T47D (cell line): ENCODE measurements at regions not wholly inside any gene's neighbourhood (a gene's known extent, or its start where the extent isn't known, plus 50 kb on each side); places are given as distances from the start of the nearest gene placed in this dataset.

ENCODE experiments used
- DNase-seq, 2 experiments: peaks; one replicate each; pipeline versions ENCODE4 v3.0.0 to v3.0.0-alpha.2; 2011 to 2012; ENCODE audit warnings: low read depth in 1 of 2, low spot score in 1 of 2
- JUND ChIP-seq: IDR thresholded peaks from 2 replicates; pipeline ENCODE4 v1.6.1; 2012; ENCODE audit warnings: low read depth
- in situ Hi-C: cut with HindIII; loops from 2 replicates; pipeline ENCODE4 v1.10.0; 2016; ENCODE audit warnings: low sequenced_read_pairs, low pct_unique_long_range_greater_than_20kb

DNA sequence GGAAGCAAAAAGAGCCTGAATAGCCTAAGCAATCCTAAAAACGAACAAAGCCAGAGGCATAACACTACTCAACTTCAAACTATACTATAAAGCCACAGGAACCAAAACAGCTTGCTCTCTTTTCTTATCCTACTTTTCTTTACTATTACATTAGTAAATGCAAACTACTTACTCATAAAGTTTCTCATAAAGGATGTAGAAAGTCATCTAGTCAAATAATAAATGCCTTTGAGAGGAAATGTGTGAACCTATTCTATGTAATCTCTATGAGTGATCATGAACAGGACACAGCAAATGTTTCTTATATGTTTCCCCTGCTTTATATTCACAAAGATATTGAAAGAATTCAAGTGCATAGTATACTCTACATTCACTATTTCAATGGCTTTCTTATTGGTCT, 176.9 kb upstream of the MDGA2 start:
- TF ChIP-seq JUND = no peak
- no peak for DNase-seq
- in situ Hi-C loops = no loop called here

DNA sequence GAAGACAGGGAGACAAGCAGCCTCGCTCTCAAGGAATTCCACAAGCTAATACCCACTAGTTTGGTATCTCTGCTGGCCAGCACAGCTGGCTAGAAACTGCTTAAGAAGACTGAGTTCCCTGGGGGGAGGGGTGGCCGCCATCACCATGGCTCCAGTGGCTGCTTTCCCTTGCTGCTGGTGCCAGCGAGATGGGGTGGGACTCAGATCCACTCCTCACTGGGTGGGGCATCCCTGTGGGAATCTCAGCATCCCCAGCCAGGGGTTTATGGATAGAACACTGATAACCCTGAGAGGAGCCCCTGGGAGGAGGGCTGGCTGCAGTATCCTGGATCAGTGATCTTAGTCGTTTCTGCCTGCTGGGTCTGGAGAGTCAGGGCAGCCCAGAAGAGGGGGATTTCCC, 170.6 kb upstream of the MDGA2 start:
- DNase-seq = no peak
- in situ Hi-C loops = no loop called here
- no peak for TF ChIP-seq JUND

DNA sequence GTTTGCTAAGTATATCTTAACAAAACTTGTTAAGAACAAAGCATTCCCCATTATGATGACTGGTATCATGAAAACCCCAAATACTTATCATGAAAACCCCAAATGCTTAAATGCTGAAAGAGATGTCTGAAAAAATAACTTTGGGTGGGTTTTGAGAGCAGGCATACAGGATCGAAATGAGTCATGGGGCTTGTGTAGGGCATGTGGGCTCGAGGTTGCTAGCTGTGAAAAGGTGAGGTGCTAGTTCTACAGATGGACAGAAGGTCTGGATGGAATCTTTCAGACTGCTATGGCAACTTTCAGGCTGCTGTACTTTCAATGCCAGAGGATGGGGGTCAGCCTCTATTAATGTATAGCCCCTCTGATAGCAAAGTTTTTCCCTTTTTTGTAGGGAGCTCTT, 167.8 kb upstream of the MDGA2 start:
- TF ChIP-seq JUND = no peak
- in situ Hi-C loops = no loop called here

DNA sequence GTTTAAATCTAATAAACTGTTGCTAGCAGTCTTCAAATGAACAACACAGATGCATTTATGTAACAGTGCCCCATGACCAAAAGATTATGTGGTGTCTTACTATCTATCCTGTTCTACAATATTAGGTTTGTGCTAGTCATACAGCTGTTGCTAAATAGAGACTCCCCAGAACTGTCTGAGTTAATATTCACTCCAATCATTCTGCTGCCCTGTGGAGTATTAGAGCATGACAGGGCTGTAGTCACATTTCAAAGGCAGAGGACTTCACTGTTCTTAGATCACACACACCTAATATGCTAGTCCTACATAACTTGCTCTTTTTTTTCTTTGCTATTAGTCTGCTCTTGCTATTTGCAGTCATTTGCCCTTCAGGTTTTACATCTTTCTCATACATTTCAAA, 157.6 kb upstream of the MDGA2 start:
- in situ Hi-C loops = no loop called here
- DNase-seq = no peak
- TF ChIP-seq JUND = no peak

More for the DNA sequence above, 167.8 kb upstream of the MDGA2 start:
- DNase-seq = no peak

DNA sequence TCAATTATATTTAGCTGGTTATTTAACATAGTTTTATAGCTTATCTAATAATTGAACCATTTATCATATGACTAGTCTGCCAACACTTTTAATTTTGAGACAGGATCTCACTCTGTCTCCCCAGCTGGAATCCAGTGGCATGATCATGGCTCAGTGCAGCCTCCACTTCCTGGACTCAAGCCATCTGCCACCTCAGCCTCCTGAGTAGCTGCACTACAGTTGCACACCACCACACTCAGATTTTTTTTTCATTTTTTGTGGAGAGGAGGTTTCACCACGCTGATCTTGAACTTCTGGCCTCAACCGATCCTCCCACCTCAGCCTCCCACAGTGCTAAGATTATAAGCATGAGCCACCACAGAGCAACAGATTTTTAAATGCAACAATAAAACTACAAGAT, 151.4 kb upstream of the MDGA2 start:
- in situ Hi-C loops = no loop called here
- TF ChIP-seq JUND = no peak
- DNase-seq = no peak

DNA sequence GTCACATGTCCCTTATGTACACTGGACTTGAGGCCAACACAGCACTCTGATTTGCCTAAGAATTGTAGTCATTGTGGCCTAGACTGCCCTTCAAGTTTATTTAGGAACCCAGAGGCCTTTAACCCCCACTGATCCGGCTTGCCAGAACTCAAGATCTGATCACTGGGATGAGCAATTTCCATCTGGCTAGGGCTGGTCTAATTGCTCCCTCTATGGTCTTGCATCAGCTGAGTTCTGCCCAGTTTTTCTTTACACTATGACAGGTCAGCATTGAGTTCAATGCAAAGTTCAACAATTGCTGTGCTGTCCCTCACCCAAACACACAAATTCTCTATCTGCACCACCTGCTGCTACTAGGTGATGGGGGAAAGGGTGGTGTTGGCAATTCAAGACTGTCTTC, 146.9 kb upstream of the MDGA2 start:
- in situ Hi-C loops = no loop called here
- TF ChIP-seq JUND = no peak
- DNase-seq = peak in 1 of 2 experiments; percentile 19

DNA sequence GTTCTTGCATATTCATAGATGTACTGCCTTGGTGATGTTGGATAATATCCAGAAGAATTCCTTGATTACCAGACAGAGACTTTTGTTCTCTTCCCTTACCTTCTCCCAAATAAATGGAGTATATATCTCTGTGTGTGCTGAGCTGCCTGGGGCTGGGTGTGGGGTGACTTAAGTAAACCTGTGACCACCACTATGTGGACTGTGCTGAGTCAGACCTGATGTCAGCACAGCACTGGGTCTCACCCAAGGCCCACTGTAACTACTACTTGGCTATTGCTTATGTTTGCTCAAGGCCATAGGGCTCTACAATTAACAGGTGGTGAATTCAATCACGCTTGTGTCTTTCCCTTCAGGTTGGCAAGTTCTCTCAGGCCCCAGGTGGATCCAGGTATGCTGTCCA, 145.7 kb upstream of the MDGA2 start:
- no peak for DNase-seq
- no peak for TF ChIP-seq JUND
- in situ Hi-C loops = no loop called here

DNA sequence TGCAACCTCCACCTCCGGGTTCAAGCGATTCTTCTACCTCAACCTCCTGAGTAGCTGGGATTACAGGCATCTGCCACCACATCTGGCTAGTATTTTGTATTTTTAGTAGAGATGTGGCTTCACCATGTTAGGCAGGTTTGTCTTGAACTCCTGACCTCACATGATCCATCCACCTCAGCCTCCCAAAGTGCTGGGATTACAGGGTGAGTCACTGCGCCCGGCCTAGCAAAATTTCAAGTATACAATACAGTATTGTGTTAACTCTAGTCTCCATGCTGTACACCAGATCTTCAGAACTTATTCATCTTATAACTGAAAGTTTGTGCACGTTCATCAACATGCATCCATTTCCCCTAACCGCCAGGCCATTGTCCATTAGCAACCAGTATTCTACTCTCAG, 115.1 kb upstream of the MDGA2 start:
- DNase-seq = no peak
- TF ChIP-seq JUND = no peak
- in situ Hi-C loops = no loop called here

DNA sequence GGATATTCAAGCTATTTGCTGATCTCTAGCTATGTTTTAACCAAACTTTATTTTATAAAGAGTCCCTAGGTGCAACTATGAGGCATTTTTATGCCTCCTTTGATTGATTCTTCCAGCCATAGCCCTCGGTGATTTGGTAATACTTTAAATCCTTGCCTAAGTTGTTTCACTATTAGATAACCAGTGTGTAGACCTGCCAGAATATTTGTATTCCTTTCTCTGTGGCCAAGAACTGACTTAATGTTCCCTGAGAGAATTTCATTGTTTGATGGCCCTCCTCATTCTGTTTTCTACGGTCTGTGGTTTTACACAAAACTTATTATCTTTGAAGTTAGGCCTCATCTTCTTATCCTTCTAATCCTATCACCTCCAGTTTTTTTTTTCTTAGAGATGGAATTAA, 109.7 kb upstream of the MDGA2 start:
- TF ChIP-seq JUND = no peak
- in situ Hi-C loops = no loop called here

DNA sequence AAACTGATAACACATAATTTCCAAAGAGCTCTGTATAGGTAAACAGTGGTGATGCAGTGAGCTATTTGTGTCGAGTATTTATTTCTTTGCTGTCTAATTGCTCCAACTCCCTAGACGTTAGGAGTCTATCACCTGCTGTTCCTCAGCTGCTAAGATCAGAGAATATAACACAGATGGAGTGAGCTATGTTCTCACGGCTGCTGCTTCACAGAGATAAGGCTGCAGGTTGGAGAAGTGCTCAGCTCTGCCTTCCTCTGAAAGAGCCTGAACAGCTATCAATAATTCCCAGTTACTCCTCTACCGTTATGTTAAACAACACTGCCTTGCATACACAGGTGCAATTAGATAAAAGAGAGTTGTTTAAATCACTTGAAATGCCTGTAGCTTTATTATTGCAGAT, 103.2 kb upstream of the MDGA2 start:
- in situ Hi-C loops = no loop called here
- TF ChIP-seq JUND = no peak
- no peak for DNase-seq

More for the DNA sequence above, 109.7 kb upstream of the MDGA2 start:
- DNase-seq = no peak

DNA sequence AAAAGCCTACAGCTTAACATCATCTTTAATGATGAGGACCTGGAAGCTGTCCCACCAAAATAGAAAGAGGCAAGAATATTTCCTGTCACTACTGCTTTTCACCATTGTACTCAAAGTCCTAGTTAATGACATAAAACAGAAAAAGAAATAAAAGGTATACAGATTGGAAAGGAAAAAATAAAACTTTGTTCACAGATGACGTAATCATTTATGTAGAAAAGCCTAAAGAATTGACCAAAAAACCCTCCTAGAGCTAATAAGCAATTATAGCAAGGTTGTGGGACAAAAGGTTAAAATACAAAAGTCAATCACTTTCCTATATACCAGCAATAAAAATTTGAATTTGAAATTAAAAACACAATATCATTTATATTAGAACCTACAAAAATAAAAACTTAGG, 97.2 kb upstream of the MDGA2 start:
- TF ChIP-seq JUND = no peak
- DNase-seq = no peak
- in situ Hi-C loops = no loop called here

DNA sequence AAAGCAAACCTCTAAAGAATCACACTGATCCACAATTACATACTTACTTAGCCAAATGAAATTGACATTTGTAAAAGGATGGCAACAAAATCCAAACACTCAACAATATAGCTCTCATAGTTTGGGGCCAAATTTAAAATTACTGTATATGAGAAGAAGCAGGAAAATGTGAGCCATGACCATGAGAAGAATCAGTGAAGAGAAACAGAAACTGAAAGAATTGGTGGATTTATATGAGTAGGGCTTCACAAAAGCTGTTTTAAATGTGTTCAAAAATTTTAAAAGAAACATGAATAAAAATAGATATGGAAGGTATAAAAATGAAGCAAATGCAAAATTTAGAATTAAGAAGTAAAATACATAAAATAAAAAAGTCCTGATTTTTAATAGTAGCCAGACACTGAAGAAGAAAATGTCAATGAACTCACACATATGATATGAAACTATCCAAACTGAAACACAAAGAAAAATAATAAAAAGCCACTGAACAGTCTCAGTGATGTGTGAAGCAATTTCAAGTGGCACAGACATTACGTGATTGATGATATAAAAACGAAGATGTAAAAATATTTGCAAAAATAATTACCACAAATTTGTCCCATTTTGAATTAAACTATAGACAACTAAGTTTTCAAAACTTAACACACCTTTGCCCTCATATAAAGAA, 87.9 kb upstream of the MDGA2 start:
- TF ChIP-seq JUND = no peak
- in situ Hi-C loops = no loop called here
- DNase-seq = no peak

DNA sequence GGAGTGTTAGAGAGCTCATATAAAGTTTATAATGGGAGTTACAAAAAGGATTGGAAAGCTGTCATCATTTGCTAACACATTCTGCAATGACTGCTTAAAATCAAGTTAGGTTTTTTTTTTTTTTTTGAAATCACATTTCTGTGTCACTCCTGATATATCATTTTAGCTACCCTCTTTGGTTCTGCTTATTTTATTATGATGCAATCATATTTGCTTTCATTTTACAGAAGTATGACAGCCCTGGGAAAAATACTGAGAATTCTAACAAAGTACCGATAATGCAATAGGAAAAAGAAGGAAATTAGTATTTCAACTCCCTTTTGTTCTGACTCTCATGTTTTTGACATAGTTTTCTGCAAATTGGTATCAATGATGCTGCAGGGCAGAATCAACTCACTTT, 71.6 kb upstream of the MDGA2 start:
- in situ Hi-C loops = no loop called here
- no peak for DNase-seq
- TF ChIP-seq JUND = no peak

DNA sequence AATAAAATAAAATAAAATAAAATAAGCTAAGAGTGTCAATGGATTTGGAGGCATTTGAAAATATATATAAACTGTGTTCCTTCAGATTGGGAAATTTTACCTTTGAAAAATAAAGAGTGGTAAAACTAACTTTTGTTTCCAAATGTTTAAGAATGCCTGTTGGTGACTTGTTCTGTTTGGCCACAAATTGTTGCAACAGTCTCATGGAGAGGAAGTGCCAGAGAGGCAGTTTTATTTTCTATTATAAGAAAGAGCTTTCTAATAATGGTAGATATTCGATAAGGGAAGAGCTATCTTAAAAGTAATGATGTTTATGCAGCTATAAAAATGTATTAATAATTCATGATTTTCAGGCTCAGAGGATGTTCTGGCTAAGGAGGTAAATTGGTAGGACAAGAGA, 68.8 kb upstream of the MDGA2 start:
- no peak for TF ChIP-seq JUND
- DNase-seq = no peak
- in situ Hi-C loops = no loop called here
